DOHH2 (cell line): ENCODE measurements at regions not wholly inside any gene's neighbourhood (a gene's known extent, or its start where the extent isn't known, plus 50 kb on each side); places are given as distances from the start of the nearest gene placed in this dataset.

ENCODE experiments used
- CTCF ChIP-seq: fragments of 200-600 bp; sonication (generic); IDR thresholded peaks from one replicate; pipeline ENCODE4 v1.5.1; 2014; ENCODE audit warnings: antibody characterized with exemption, mild to moderate bottlenecking, low read depth, low read length; ENCODE audit not compliant: poor library complexity, severe bottlenecking
- EZH2phosphoT487 ChIP-seq: fragments of 200-600 bp; sonication (generic); IDR thresholded peaks from 2 replicates; pipeline ENCODE4 v1.6.1; 2017; ENCODE audit warnings: borderline replicate concordance, mild to moderate bottlenecking, antibody characterized with exemption, low read length, moderate library complexity, mixed read lengths

DNA sequence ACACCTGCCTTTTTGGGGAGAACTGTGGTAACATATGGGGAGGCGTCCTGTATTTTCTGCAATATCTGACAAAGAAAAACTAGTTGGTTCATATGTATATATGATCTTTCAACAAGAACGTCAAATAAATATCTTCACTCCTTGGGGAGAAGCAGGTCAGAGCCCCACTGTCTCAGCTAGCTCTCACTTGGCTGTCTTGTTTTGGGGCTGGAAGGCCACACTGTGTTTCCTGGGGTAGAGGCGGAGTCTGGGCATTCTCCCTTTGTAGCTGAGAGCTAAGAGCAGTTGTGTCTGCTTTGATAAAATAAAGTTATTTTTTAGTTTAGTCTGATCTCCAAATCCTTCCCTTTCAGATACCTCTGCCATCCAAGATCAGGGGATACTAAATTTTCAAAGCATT is 83.9 kb upstream of the IGFBP3 start:
- TF ChIP-seq CTCF = no peak
- no peak for TF ChIP-seq EZH2phosphoT487
